Testis (tissue), 2 donors: ENCODE measurements at regions not wholly inside any gene's neighbourhood (a gene's known extent, or its start where the extent isn't known, plus 50 kb on each side); places are given as distances from the start of the nearest gene placed in this dataset.

ENCODE experiments used
- DNase-seq: peaks from one replicate; pipeline ENCODE4 v3.0.0-alpha.2; 2019
- H3K27ac ChIP-seq, 2 donors: fragments of 200-600 bp; sonication (generic); one replicate each; pipeline ENCODE4 v1.5.1; 2019
- H3K27me3 ChIP-seq: fragments of 200-600 bp; sonication (generic); one replicate; pipeline ENCODE4 v1.5.1; 2019
- H3K36me3 ChIP-seq: fragments of 200-600 bp; sonication (generic); one replicate; pipeline ENCODE4 v1.5.1; 2017; ENCODE audit warnings: low read depth; ENCODE audit errors: missing control alignments
- H3K4me1 ChIP-seq: fragments of 200-600 bp; sonication (generic); one replicate; pipeline ENCODE4 v1.5.1; 2019
- H3K4me3 ChIP-seq, 2 donors: fragments of 200-600 bp; sonication (generic); one replicate each; pipeline ENCODE4 v1.5.1; 2017 to 2019
- H3K9me3 ChIP-seq: fragments of 200-600 bp; sonication (generic); one replicate; pipeline ENCODE4 v1.5.1; 2017
- CTCF ChIP-seq, 3 experiments: fragments of 450-650 bp in 2 of 3; fragments of 200-600 bp in 1 of 3; sonication (generic) in 1 of 3; IDR thresholded peaks; one replicate each; pipeline ENCODE4 v1.5.1; 2016 to 2019; ENCODE audit warnings: antibody characterized with exemption in 3 of 3, mild to moderate bottlenecking in 2 of 3, moderate library complexity in 1 of 3
- POLR2A ChIP-seq: fragments of 450-650 bp; IDR thresholded peaks from one replicate; pipeline ENCODE4 v1.6.1; 2017; ENCODE audit warnings: antibody characterized with exemption, mild to moderate bottlenecking, moderate library complexity
- WGBS, 2 donors: methylation state at CpG; one replicate each; pipeline ENCODE4 v1.1.5; 2018; 5-methylcytosine and 5-hydroxymethylcytosine counted together
- intact Hi-C: fragments of 100-400 bp; cut with DNase I; formaldehyde crosslinking; loops from one replicate; pipeline ENCODE4 v1.15.1; 2023; ENCODE audit warnings: low total_unique reads

- Histone ChIP-seq H3K27me3 (no peaks in the 10 kb centered on the region), H3K36me3 (no peaks in the 10 kb centered on the region), H3K9me3 (no peaks in the 10 kb centered on the region), H3K4me3 (no peak overlapping the region), H3K4me1 (peaks cover 13% of the 10 kb centered on the region), H3K27ac (no peak overlapping the region)
- 72 to 76% methylated on average over 8 to 10 of the region's 10 CpGs for WGBS, 2 donors
- no peak for TF ChIP-seq POLR2A
- no peak for TF ChIP-seq CTCF (IDR thresholded peaks at IDR 0.05)
- DNase-seq: no peak
- intact Hi-C loops: no loop called here
Measured at GRCh38 chr1:29467989-29468900, 231.9 kb downstream of the PTPRU start.

- no peak for DNase-seq
- Histone ChIP-seq H3K9me3 (no peaks in the 10 kb centered on the region), H3K4me3 (no peak overlapping the region), H3K27me3 (no peaks in the 10 kb centered on the region), H3K36me3 (no peaks in the 10 kb centered on the region), H3K27ac (no peak overlapping the region), H3K4me1 (peaks cover 13% of the 10 kb centered on the region)
- intact Hi-C loops: no loop called here
- 87 to 88% methylated on average over 2 to 3 of the region's 3 CpGs for whole genome bisulfite sequencing, 2 donors
- TF ChIP-seq CTCF (IDR thresholded peaks at IDR 0.05) (no peak), POLR2A (no peak)
Measured at GRCh38 chr1:29466258-29466657, 229.9 kb downstream of the PTPRU start.

- intact Hi-C loops: no loop called here
- no peaks in the 10 kb centered on the region for H3K36me3 ChIP-seq
- peaks cover 13% of the 10 kb centered on the region for H3K4me1 ChIP-seq
- no peak overlapping the region for H3K4me3 ChIP-seq
- 77 to 79% methylated on average over 4 of the region's 4 CpGs for WGBS, 2 donors
- H3K27ac ChIP-seq: no peak overlapping the region
- DNase-seq: no peak
- no peaks in the 10 kb centered on the region for H3K27me3 ChIP-seq
- H3K9me3 ChIP-seq: no peaks in the 10 kb centered on the region
- TF ChIP-seq CTCF (IDR thresholded peaks at IDR 0.05): no peak
- no peak for TF ChIP-seq POLR2A
Measured at GRCh38 chr1:29465755-29466154, 229.4 kb downstream of the PTPRU start.

GRCh38 chr1:29462096-29462495 lies 225.8 kb downstream of the PTPRU start:
- Histone ChIP-seq H3K9me3 (no peaks in the 10 kb centered on the region), H3K27me3 (no peaks in the 10 kb centered on the region), H3K4me3 (no peak overlapping the region), H3K36me3 (no peaks in the 10 kb centered on the region), H3K27ac (no peak overlapping the region), H3K4me1 (no peaks in the 10 kb centered on the region)
- DNase-seq: no peak
- TF ChIP-seq CTCF (IDR thresholded peaks at IDR 0.05) (no peak), POLR2A (no peak)
- WGBS, 2 donors: 82 to 88% methylated on average over 7 of the region's 7 CpGs
- intact Hi-C loops: no loop called here
